ENCODE measurements at regions not wholly inside any gene's neighbourhood (a gene's known extent, or its start where the extent isn't known, plus 50 kb on each side); places are given as distances from the start of the nearest gene placed in this dataset.

- TF ChIP-seq POLR2AphosphoS5 (IDR thresholded peaks at IDR 0.05; ENCODE audit: insufficient read depth, low read depth, low read length), result no peak
- no peak for TF ChIP-seq POLR2A (IDR thresholded peaks at IDR 0.05; ENCODE audit: low read depth, low read length)
These were observed 50.8 kb upstream of the KCNA5 start for GRCh38 chr12:4992871-4993270.
